ENCODE measurements at regions not wholly inside any gene's neighbourhood (a gene's known extent, or its start where the extent isn't known, plus 50 kb on each side); places are given as distances from the start of the nearest gene placed in this dataset.

DNA sequence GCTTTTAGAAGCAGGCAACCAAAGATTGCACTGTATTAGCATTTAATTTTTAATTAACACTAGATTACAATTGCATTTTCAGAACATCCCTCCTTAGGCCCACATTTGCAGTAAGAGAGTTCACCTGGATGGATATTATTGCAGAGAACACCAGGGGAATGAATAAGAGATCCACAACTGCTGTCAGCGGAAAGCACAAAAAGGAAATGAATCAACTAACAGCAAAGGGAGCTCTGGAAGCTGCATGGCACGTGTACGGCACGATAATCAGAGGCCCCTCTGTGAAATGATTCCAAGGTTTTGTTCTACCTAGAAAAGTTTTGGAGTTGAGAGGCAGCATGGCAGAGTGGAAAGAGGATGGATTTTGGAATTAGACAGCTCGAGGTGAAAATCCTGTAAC, 361.2 kb upstream of the C9orf72 start:
- Histone ChIP-seq H3K4me1 (ENCODE audit: control insufficient read depth in 1 of 2, insufficient read depth in 2 of 2, low read length in 2 of 2) (no peaks in the 10 kb centered on the region), H3K9me3 (ENCODE audit: control insufficient read depth in 1 of 2, insufficient read depth in 1 of 2, low read depth in 1 of 2, low read length in 2 of 2) (peaks cover 0 to 4% of the 10 kb centered on the region in 2 experiments; a peak in 1 of 4 replicates), H3K4me2 (ENCODE audit: low read length) (no peak overlapping the region), H3K4me3 (replicated peaks in 1 of 2; ENCODE audit: low read depth in 1 of 2, low read length in 2 of 2) (no peak overlapping the region), H2AFZ (ENCODE audit: low read depth, low read length, poor library complexity, severe bottlenecking) (no peak overlapping the region), H3K79me2 (ENCODE audit: insufficient read depth, low read length) (no peaks in the 10 kb centered on the region), H3K27me3 (ENCODE audit: insufficient read depth, low read length) (no peaks in the 10 kb centered on the region), H4K20me1 (ENCODE audit: insufficient read depth) (no peaks in the 10 kb centered on the region), H3K36me3 (ENCODE audit: control insufficient read depth in 1 of 2, insufficient read depth in 2 of 2, low read length in 2 of 2) (no peaks in the 10 kb centered on the region), H3K27ac (ENCODE audit: low read depth, low read length) (no peak overlapping the region), H3K9me2 (ENCODE audit: insufficient read depth) (no peaks in the 10 kb centered on the region), H3K9ac (ENCODE audit: low read length) (no peak overlapping the region)
- RAD21 ChIA-PET (ENCODE audit: low non-redundant PET in 1 of 2, low total read pairs in 2 of 2, uncharacterized antibody in 2 of 2, unreplicated experiment in 2 of 2): no interaction called here
- ATAC-seq (no peak), DNase-seq (ENCODE audit: low read depth, low spot score) (no peak)
- TF ChIP-seq, protein P1, sequence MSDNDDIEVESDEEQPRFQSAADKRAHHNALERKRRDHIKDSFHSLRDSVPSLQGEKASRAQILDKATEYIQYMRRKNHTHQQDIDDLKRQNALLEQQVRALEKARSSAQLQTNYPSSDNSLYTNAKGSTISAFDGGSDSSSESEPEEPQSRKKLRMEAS (IDR thresholded peaks at IDR 0.05): no peak
- TF ChIP-seq YY1 (IDR thresholded peaks at IDR 0.05; ENCODE audit: extremely low read depth, insufficient replicate concordance, low read depth, low read length) (no peak), SIN3A (IDR thresholded peaks at IDR 0.05; ENCODE audit: low read depth) (no peak), POLR2AphosphoS5 (IDR thresholded peaks at IDR 0.05; ENCODE audit: low read depth, low read length) (no peak), EZH2 (IDR thresholded peaks at IDR 0.05) (no peak), ZNF274 (IDR thresholded peaks at IDR 0.05; ENCODE audit: low read depth, low read length) (no peak), ZFX (IDR thresholded peaks at IDR 0.05) (no peak), CBX3 (IDR thresholded peaks at IDR 0.05; ENCODE audit: low read depth) (no peak)
- intact Hi-C loops (cut with micrococcal nuclease): no loop called here
- no TSS peak for BruUV-seq (replicated peaks)
- POLR2A ChIA-PET: no interaction called here
- CTCF ChIA-PET: no interaction called here

DNA sequence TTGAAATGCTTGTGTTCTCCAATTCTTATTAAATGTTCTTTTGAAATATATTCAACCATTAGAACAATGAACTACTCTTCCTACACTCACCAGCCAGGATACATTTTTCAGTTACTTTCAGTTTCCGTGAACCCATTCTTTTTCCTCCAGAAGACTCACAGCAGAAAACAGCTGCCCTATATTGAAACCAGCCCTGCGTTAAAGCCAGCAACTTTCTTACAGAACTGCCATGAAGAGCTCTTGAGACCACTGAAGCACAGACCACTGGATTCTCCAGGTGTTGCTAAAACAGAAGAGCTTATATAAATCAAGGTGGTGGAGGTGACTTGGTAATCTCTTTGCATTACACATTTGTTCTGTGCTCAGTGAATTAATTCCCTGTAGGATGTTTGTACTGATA, 365.9 kb upstream of the C9orf72 start:
- CTCF ChIA-PET: no interaction called here
- no peaks in the 10 kb centered on the region for H3K4me1 ChIP-seq (ENCODE audit: control insufficient read depth in 1 of 2, insufficient read depth in 2 of 2, low read length in 2 of 2)

More for the DNA sequence above, 365.9 kb upstream of the C9orf72 start:
- Histone ChIP-seq H2AFZ (ENCODE audit: low read depth, low read length, poor library complexity, severe bottlenecking) (no peak overlapping the region), H4K20me1 (ENCODE audit: insufficient read depth) (no peaks in the 10 kb centered on the region), H3K36me3 (ENCODE audit: control insufficient read depth in 1 of 2, insufficient read depth in 2 of 2, low read length in 2 of 2) (no peaks in the 10 kb centered on the region), H3K4me2 (ENCODE audit: low read length) (no peak overlapping the region), H3K9me2 (ENCODE audit: insufficient read depth) (no peaks in the 10 kb centered on the region), H3K27me3 (ENCODE audit: insufficient read depth, low read length) (no peaks in the 10 kb centered on the region), H3K9me3 (ENCODE audit: control insufficient read depth in 1 of 2, insufficient read depth in 1 of 2, low read depth in 1 of 2, low read length in 2 of 2) (peaks cover 0 to 4% of the 10 kb centered on the region in 2 experiments; a peak in 1 of 4 replicates), H3K9ac (ENCODE audit: low read length) (no peak overlapping the region), H3K27ac (ENCODE audit: low read depth, low read length) (no peak overlapping the region), H3K79me2 (ENCODE audit: insufficient read depth, low read length) (no peaks in the 10 kb centered on the region), H3K4me3 (replicated peaks in 1 of 2; ENCODE audit: low read depth in 1 of 2, low read length in 2 of 2) (no peak overlapping the region)
- no peak for DNase-seq (ENCODE audit: low read depth, low spot score)
- intact Hi-C loops (cut with micrococcal nuclease): no loop called here
- TF ChIP-seq JUND (IDR thresholded peaks at IDR 0.05) (no peak), SRF (IDR thresholded peaks at IDR 0.05; ENCODE audit: low read depth) (no peak), YY1 (IDR thresholded peaks at IDR 0.05; ENCODE audit: extremely low read depth, insufficient replicate concordance, low read depth, low read length) (no peak), EGR1 (IDR thresholded peaks at IDR 0.05; ENCODE audit: low read depth) (no peak), EZH2phosphoT487 (IDR thresholded peaks at IDR 0.05; ENCODE audit: borderline replicate concordance) (no peak), TCF7L2 (IDR thresholded peaks at IDR 0.05; ENCODE audit: borderline replicate concordance, extremely low read depth, insufficient read depth, insufficient read length) (no peak)
- TF ChIP-seq, protein P1 (IDR thresholded peaks at IDR 0.05): no peak
- TF ChIP-seq, protein P2, sequence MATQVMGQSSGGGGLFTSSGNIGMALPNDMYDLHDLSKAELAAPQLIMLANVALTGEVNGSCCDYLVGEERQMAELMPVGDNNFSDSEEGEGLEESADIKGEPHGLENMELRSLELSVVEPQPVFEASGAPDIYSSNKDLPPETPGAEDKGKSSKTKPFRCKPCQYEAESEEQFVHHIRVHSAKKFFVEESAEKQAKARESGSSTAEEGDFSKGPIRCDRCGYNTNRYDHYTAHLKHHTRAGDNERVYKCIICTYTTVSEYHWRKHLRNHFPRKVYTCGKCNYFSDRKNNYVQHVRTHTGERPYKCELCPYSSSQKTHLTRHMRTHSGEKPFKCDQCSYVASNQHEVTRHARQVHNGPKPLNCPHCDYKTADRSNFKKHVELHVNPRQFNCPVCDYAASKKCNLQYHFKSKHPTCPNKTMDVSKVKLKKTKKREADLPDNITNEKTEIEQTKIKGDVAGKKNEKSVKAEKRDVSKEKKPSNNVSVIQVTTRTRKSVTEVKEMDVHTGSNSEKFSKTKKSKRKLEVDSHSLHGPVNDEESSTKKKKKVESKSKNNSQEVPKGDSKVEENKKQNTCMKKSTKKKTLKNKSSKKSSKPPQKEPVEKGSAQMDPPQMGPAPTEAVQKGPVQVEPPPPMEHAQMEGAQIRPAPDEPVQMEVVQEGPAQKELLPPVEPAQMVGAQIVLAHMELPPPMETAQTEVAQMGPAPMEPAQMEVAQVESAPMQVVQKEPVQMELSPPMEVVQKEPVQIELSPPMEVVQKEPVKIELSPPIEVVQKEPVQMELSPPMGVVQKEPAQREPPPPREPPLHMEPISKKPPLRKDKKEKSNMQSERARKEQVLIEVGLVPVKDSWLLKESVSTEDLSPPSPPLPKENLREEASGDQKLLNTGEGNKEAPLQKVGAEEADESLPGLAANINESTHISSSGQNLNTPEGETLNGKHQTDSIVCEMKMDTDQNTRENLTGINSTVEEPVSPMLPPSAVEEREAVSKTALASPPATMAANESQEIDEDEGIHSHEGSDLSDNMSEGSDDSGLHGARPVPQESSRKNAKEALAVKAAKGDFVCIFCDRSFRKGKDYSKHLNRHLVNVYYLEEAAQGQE (IDR thresholded peaks at IDR 0.05; ENCODE audit: low read depth): no peak
- ChIA-PET POLR2A (no interaction called here), RAD21 (ENCODE audit: low non-redundant PET in 1 of 2, low total read pairs in 2 of 2, uncharacterized antibody in 2 of 2, unreplicated experiment in 2 of 2) (no interaction called here)
- no peak for ATAC-seq
- BruUV-seq (replicated peaks): no TSS peak
